Pancreas (tissue), 10 donors: ENCODE measurements at regions not wholly inside any gene's neighbourhood (a gene's known extent, or its start where the extent isn't known, plus 50 kb on each side); places are given as distances from the start of the nearest gene placed in this dataset.

Source experiments
- ATAC-seq, 4 donors: fragments of 200-7000 bp; cut with Tn5 transposase; one replicate each; pipeline versions ENCODE4 v1.8.0 to v1.9.1; 2020; ENCODE audit warnings: mild to moderate bottlenecking in 4 of 4, moderate library complexity in 4 of 4
- DNase-seq, 6 donors: peaks; one replicate each; pipeline ENCODE4 v3.0.0-alpha.2; 2020
- FAIRE-seq: peaks from 2 replicates; lab custom pipeline; 2012; peaks lifted over from hg19 to GRCh38; lab: Jason Lieb, UNC
- H3K27ac ChIP-seq, 4 donors: fragments of 200-600 bp; sonication (generic); 1 replicate in 3 of 4; 2 replicates in 1 of 4; pipeline versions ENCODE4 v1.5.0 to v1.8.0; 2020
- H3K27me3 ChIP-seq, 4 donors: fragments of 200-600 bp; one replicate each; pipeline ENCODE4 v1.8.0; 2021
- H3K36me3 ChIP-seq, 3 donors: fragments of 200-600 bp; sonication (generic) in 1 of 3; one replicate each; pipeline versions ENCODE4 v1.5.0 to v1.8.0; 2020 to 2021
- H3K4me1 ChIP-seq, 3 donors: fragments of 200-600 bp; one replicate each; pipeline ENCODE4 v1.8.0; 2021
- H3K4me3 ChIP-seq, 4 donors: fragments of 200-600 bp; sonication (generic) in 2 of 4; one replicate each; pipeline versions ENCODE4 v1.5.0 to v1.8.0; 2020 to 2021
- H3K9me3 ChIP-seq, 4 donors: fragments of 200-600 bp; one replicate each; pipeline ENCODE4 v1.8.0; 2021
- CTCF ChIP-seq, 4 donors: fragments of 200-600 bp; sonication (generic) in 3 of 4; IDR thresholded peaks; one replicate each; pipeline versions ENCODE4 v1.5.0 to v1.8.0; 2021; ENCODE audit warnings: antibody characterized with exemption in 4 of 4
- WGBS, 2 donors: extraction: QIAGEN DNeasy Blood & Tissue Kit; methylation state at CpG; one replicate each; pipeline ENCODE4 v1.1.7; 2013; 5-methylcytosine and 5-hydroxymethylcytosine counted together
- intact Hi-C, 3 donors: fragments of 100-400 bp; cut with DNase I; formaldehyde crosslinking; loops; one replicate each; pipeline versions ENCODE4 v1.11.1 to v1.14.2; 2022
- donor health status: healthy with polysubstance abuse.
- donor health status: DM: no; HTN: no; CAD: no; lungs with moderate emphysema.
- donor health status: DM: no; HTN: no; CAD: no.
- donor health status: control.
- donor health status: control.
- donor health status: Bipolar disorder and iron deficiency.
- donor health status: DM: yes; HTN: yes; CAD: no.
- donor health status: DM: no; HTN: no; CAD: no.
- donor health status: DM: no; HTN: no; CAD: no.
- donor health status: DM: yes; HTN: yes; CAD: no.

DNA sequence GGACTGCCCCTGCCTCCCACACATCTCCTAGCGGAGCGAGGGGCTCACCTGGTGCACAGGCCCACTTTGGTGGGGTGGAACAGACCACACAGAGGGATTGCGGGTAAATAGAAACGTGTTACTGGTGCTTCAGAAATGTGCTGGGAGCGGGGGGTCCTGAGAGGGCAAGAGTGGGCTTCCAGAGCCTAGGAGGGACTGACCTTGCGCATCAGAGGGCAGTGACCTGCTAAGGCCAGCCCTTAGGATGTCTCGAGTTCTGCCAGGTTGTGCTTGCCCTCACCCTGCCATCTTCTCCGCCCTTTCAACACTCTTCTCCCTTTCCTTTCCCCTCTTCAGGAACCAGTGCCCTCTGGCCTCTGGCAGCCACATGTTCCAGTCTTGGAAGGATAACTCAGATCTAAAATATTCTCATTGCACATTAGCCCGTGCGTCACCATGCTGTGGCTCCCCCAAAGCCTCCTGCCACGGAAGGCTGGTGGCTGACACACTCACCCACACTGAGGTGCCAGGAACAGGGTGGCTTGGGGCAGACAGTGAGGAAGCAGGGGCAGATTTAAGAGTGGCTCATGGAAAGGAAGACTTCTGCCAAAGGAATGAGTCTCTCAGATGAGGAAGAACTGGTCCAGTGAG is 89.6 kb downstream of the MCFD2 start:
- H3K4me1 ChIP-seq = no peaks in the 10 kb centered on the region
- H3K9me3 ChIP-seq = no peaks in the 10 kb centered on the region
- intact Hi-C loops = no loop called here
- TF ChIP-seq CTCF (IDR thresholded peaks at IDR 0.05) = no peak
- H3K27me3 ChIP-seq = no peaks in the 10 kb centered on the region
- FAIRE-seq (no peak), ATAC-seq (no peak), DNase-seq (no peak)
- 88 to 96% methylated on average over 11 of the region's 11 CpGs for WGBS, 2 donors
- no peak overlapping the region for H3K27ac ChIP-seq
- no peak overlapping the region for H3K4me3 ChIP-seq
- no peaks in the 10 kb centered on the region for H3K36me3 ChIP-seq

- TF ChIP-seq CTCF (IDR thresholded peaks at IDR 0.05) = no peak
- DNase-seq = no peak
- intact Hi-C loops = no loop called here
- Histone ChIP-seq H3K27ac (no peak overlapping the region), H3K36me3 (no peaks in the 10 kb centered on the region), H3K9me3 (no peaks in the 10 kb centered on the region), H3K4me1 (no peaks in the 10 kb centered on the region), H3K4me3 (no peak overlapping the region), H3K27me3 (no peaks in the 10 kb centered on the region)
- 90 to 95% methylated on average over 15 of the region's 15 CpGs for WGBS, 2 donors
- no peak for FAIRE-seq
- no peak for ATAC-seq
Observed at GRCh38 chr2:46825231-46825938, 90.2 kb downstream of the MCFD2 start.

DNA sequence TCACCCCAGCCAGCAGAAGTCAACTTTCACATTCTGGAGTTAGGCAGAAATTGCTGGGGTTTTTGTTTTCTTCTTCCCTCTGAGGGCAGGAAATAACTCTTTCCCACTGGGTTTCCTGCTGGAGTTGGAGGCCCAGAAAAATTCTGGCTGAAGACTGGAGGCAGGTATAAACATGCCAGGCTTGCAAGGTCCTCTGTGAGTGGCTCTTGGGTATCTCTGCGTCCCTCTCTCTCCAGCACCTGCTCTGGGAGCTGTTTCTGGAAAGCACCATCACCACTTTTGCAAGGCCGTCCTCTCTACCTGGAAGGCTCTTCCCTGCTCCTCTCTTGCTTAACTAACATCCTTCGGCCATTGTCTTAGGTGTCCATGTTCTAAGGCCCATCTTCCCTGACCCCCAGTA is 91.0 kb downstream of the MCFD2 start:
- H3K9me3 ChIP-seq = no peaks in the 10 kb centered on the region
- no peak for DNase-seq
- H3K27ac ChIP-seq = no peak overlapping the region
- intact Hi-C loops = no loop called here
- 90 to 91% methylated on average over 3 of the region's 3 CpGs for WGBS, 2 donors
- no peaks in the 10 kb centered on the region for H3K4me1 ChIP-seq
- TF ChIP-seq CTCF (IDR thresholded peaks at IDR 0.05) = no peak
- no peaks in the 10 kb centered on the region for H3K36me3 ChIP-seq
- ATAC-seq = no peak
- no peak overlapping the region for H3K4me3 ChIP-seq
- H3K27me3 ChIP-seq = no peaks in the 10 kb centered on the region
- FAIRE-seq = no peak

- ATAC-seq = no peak
- H3K36me3 ChIP-seq = no peaks in the 10 kb centered on the region
- no peak for TF ChIP-seq CTCF (IDR thresholded peaks at IDR 0.05)
- intact Hi-C loops = no loop called here
- 87 to 89% methylated on average over 2 of the region's 2 CpGs for WGBS, 2 donors
- DNase-seq = peak in 1 of 6 donors; percentile 0
- H3K27me3 ChIP-seq = no peaks in the 10 kb centered on the region
- no peaks in the 10 kb centered on the region for H3K4me1 ChIP-seq
- no peak for FAIRE-seq
- H3K4me3 ChIP-seq = no peak overlapping the region
- no peak overlapping the region for H3K27ac ChIP-seq
- H3K9me3 ChIP-seq = no peaks in the 10 kb centered on the region
Observed at GRCh38 chr2:46821600-46821999, 94.0 kb downstream of the MCFD2 start.

DNA sequence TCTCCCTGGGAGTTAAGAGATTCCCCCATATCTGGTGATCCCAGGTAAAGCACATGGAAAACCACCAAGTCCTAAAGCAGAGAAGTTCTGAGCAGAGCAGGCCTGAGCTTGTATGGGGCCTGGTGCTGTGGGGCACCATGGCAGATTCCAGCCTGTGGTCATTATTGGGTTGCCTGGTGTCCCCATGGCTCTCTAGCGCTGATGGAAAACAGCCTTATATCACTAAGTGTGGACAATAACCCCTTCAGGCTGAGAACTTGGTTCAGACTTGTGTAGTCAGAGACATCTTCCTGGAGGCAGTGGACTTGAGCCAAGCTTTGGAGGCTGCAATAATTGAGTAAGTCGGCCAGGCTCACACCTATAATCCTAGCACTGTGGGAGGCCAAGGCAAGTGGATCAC is 96.8 kb downstream of the MCFD2 start:
- WGBS, 2 donors = 89 to 97% methylated on average over 2 of the region's 2 CpGs
- Histone ChIP-seq H3K27ac (no peak overlapping the region), H3K36me3 (no peaks in the 10 kb centered on the region), H3K4me3 (no peak overlapping the region), H3K4me1 (no peaks in the 10 kb centered on the region), H3K27me3 (no peaks in the 10 kb centered on the region), H3K9me3 (no peaks in the 10 kb centered on the region)
- no peak for ATAC-seq
- intact Hi-C loops = no loop called here
- TF ChIP-seq CTCF (IDR thresholded peaks at IDR 0.05) = no peak
- no peak for FAIRE-seq
- DNase-seq = peak in 1 of 6 donors; percentile 4
